ENCODE measurements at regions not wholly inside any gene's neighbourhood (a gene's known extent, or its start where the extent isn't known, plus 50 kb on each side); places are given as distances from the start of the nearest gene placed in this dataset.

DNA sequence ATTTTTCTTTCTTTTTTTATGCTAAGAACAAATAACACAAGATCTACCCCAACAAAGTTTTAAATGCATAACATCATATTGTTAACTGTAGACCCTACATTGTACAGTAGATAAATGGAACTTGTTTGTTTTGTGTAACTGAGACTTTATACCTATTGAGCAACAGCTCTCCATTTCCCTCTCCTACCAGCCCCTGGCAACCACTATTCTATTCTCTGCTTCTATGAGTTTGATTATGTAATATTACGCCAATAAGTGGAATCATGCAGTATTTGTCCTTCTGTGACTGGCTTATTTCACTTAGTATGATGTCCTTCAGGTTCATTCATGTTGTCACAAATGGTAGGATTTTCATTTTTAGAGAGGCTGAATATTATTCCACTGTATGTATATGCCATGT is 308.2 kb upstream of the PRR16 start:
- TF ChIP-seq, protein P1, sequence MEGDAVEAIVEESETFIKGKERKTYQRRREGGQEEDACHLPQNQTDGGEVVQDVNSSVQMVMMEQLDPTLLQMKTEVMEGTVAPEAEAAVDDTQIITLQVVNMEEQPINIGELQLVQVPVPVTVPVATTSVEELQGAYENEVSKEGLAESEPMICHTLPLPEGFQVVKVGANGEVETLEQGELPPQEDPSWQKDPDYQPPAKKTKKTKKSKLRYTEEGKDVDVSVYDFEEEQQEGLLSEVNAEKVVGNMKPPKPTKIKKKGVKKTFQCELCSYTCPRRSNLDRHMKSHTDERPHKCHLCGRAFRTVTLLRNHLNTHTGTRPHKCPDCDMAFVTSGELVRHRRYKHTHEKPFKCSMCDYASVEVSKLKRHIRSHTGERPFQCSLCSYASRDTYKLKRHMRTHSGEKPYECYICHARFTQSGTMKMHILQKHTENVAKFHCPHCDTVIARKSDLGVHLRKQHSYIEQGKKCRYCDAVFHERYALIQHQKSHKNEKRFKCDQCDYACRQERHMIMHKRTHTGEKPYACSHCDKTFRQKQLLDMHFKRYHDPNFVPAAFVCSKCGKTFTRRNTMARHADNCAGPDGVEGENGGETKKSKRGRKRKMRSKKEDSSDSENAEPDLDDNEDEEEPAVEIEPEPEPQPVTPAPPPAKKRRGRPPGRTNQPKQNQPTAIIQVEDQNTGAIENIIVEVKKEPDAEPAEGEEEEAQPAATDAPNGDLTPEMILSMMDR (CRISPR knock-in tag; IDR thresholded peaks at IDR 0.05) = no peak
- TF ChIP-seq, protein P2, sequence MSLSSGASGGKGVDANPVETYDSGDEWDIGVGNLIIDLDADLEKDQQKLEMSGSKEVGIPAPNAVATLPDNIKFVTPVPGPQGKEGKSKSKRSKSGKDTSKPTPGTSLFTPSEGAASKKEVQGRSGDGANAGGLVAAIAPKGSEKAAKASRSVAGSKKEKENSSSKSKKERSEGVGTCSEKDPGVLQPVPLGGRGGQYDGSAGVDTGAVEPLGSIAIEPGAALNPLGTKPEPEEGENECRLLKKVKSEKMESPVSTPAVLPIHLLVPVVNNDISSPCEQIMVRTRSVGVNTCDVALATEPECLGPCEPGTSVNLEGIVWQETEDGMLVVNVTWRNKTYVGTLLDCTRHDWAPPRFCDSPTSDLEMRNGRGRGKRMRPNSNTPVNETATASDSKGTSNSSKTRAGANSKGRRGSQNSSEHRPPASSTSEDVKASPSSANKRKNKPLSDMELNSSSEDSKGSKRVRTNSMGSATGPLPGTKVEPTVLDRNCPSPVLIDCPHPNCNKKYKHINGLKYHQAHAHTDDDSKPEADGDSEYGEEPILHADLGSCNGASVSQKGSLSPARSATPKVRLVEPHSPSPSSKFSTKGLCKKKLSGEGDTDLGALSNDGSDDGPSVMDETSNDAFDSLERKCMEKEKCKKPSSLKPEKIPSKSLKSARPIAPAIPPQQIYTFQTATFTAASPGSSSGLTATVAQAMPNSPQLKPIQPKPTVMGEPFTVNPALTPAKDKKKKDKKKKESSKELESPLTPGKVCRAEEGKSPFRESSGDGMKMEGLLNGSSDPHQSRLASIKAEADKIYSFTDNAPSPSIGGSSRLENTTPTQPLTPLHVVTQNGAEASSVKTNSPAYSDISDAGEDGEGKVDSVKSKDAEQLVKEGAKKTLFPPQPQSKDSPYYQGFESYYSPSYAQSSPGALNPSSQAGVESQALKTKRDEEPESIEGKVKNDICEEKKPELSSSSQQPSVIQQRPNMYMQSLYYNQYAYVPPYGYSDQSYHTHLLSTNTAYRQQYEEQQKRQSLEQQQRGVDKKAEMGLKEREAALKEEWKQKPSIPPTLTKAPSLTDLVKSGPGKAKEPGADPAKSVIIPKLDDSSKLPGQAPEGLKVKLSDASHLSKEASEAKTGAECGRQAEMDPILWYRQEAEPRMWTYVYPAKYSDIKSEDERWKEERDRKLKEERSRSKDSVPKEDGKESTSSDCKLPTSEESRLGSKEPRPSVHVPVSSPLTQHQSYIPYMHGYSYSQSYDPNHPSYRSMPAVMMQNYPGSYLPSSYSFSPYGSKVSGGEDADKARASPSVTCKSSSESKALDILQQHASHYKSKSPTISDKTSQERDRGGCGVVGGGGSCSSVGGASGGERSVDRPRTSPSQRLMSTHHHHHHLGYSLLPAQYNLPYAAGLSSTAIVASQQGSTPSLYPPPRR (CRISPR knock-in tag; IDR thresholded peaks at IDR 0.05; ENCODE audit: borderline replicate concordance) = no peak
- no peak for TF ChIP-seq ZSCAN25 (CRISPR knock-in tag; IDR thresholded peaks at IDR 0.05)

Data from HepG2 (cell line).